ENCODE measurements at regions not wholly inside any gene's neighbourhood (a gene's known extent, or its start where the extent isn't known, plus 50 kb on each side); places are given as distances from the start of the nearest gene placed in this dataset.

DNA sequence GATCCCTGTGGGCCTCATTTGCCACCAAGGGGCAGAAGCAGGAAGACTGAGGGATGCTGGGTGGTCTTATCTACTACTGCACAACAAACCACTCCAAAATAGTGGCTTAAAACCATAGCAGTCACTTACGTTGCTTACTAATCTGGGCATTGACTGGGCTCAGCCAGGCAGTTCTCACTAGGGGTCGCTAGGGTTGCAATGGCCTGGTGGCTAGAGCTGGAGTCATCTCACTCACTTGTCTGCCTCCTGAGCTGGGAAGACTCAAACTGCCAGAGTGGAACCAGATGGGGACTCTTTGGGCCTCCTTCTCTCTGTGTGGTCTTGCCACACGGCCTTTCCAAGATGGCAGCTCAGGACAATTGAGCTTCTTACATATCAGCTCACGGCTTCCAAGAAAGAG lies 216.3 kb upstream of the BCOR start (continued):
- TF ChIP-seq ZBTB8A (CRISPR knock-in tag; IDR thresholded peaks at IDR 0.05; ENCODE audit: borderline replicate concordance, low read depth) (no peak), ATF1 (CRISPR knock-in tag; IDR thresholded peaks at IDR 0.05) (no peak), JUNB (CRISPR knock-in tag; IDR thresholded peaks at IDR 0.05; ENCODE audit: borderline replicate concordance) (no peak), SIN3A (IDR thresholded peaks at IDR 0.05; ENCODE audit: borderline replicate concordance, low read depth, low read length) (no peak), ZNF44 (CRISPR knock-in tag; IDR thresholded peaks at IDR 0.05) (no peak), SIN3B (IDR thresholded peaks at IDR 0.05; ENCODE audit: low read length) (no peak), ISL2 (CRISPR knock-in tag; IDR thresholded peaks at IDR 0.05) (no peak), STAG1 (CRISPR knock-in tag; IDR thresholded peaks at IDR 0.05) (peak; percentile 70)

DNA sequence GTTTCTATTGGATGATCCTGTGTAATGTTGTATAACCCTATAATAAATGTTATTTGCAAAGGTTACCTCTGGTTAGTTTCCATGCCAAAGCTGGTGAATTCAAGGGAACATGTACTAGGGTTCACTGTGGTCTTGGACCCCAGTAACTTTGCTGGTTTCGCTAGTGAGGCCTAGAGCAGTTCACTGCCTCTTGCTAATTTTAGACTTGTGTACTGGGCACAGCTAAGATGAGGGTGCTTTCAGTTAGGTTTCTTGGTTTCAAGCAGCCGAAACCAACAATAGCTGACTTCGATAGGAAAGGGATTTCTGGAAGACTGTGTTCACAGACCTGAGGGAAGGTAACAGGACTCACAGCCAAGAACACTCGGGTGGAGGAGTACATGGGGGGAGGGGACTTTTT lies 215.5 kb upstream of the BCOR start:
- WGBS (ENCODE audit: low lambda C conversion rate), result 0% methylated on average over 2 of the region's 4 CpGs
- ATAC-seq (no peak), DNase-seq (ENCODE audit: low spot score) (no peak), FAIRE-seq (no peak)
- in situ Hi-C loops (cut with HindIII; ENCODE audit: extremely low pct_ligation_motif_present, low pct_unique_long_range_greater_than_20kb), result loop anchor here (10.0 kb wide), 1 partner anchor 162 kb away; no protein-coding TSS in a partner anchor
- Histone ChIP-seq H3K4me1 (ENCODE audit: insufficient read depth, low read length) (no peaks in the 10 kb centered on the region), H2AFZ (ENCODE audit: low read length) (no peak overlapping the region), H3K36me3 (replicated peaks in 1 of 2; ENCODE audit: control insufficient read depth in 1 of 2, insufficient read depth in 2 of 2, low read length in 2 of 2) (no peaks in the 10 kb centered on the region), H3K9me3 (ENCODE audit: low read length) (no peaks in the 10 kb centered on the region), H3K27ac (ENCODE audit: extremely low read length, insufficient read depth, low read length) (no peak overlapping the region), H3K27me3 (ENCODE audit: control insufficient read depth in 1 of 2, insufficient read depth in 2 of 2, low read length in 2 of 2) (no peaks in the 10 kb centered on the region), H3K4me3 (replicated peaks in 1 of 3; ENCODE audit: insufficient read depth in 1 of 3, low read depth in 2 of 3, low read length in 3 of 3) (no peak overlapping the region), H3K4me2 (ENCODE audit: low read depth, low read length) (no peak overlapping the region), H3K9ac (ENCODE audit: insufficient read depth, low read depth, low read length) (no peak overlapping the region), H4K20me1 (ENCODE audit: insufficient read depth, low read length) (no peaks in the 10 kb centered on the region), H3K79me2 (ENCODE audit: insufficient read depth, low read length) (no peaks in the 10 kb centered on the region)
- POLR2A ChIA-PET, result no interaction called here
- intact Hi-C loops (cut with micrococcal nuclease; ENCODE audit: unreplicated experiment), result no loop called here
- CTCF ChIA-PET (ENCODE audit: low intra/inter-chr PET ratio, low total read pairs), result no interaction called here
- TF ChIP-seq ZNF564 (CRISPR knock-in tag; IDR thresholded peaks at IDR 0.05), result no peak
- TF ChIP-seq ZNF33B (CRISPR knock-in tag; IDR thresholded peaks at IDR 0.05), result no peak
- TF ChIP-seq HCFC1 (IDR thresholded peaks at IDR 0.05; ENCODE audit: low read depth, low read length), result no peak
- no peak for TF ChIP-seq ZNF841 (CRISPR knock-in tag; IDR thresholded peaks at IDR 0.05; ENCODE audit: borderline replicate concordance)
- no TSS peak for BruUV-seq (replicated peaks)

All from HepG2 (cell line).